T-cell (primary cell): ENCODE measurements at regions not wholly inside any gene's neighbourhood (a gene's known extent, or its start where the extent isn't known, plus 50 kb on each side); places are given as distances from the start of the nearest gene placed in this dataset.

ENCODE experiments used
- ATAC-seq, 4 experiments: fragments of 200-7000 bp in 3 of 4; fragments of 150-1000 bp in 1 of 4; cut with Tn5 transposase; replicated peaks in 1 of 4; 1 replicate in 3 of 4; 2 replicates in 1 of 4; pipeline ENCODE4 v1.10.0; 2021; ENCODE audit warnings: moderate library complexity in 3 of 4, mild to moderate bottlenecking in 2 of 4, moderate number of reproducible peaks in 1 of 4
- CTCF ChIA-PET, 2 donors: fragments of 300-600 bp; sonication (Branson Sonifier 250); formaldehyde crosslinking; loops; one replicate each; lab custom pipeline; 2022; ENCODE audit warnings: antibody characterized with exemption in 2 of 2; lab: Charles Lee
- POLR2A ChIA-PET, 2 donors: fragments of 300-600 bp; sonication (Branson Sonifier 250); formaldehyde crosslinking; loops; one replicate each; lab custom pipeline; 2022; ENCODE audit warnings: antibody characterized with exemption in 2 of 2; lab: Charles Lee
- DNase-seq, 35 experiments: peaks; one replicate each; pipeline versions ENCODE4 v3.0.0 to v3.0.0-alpha.2; 2013 to 2023
- H3K27ac ChIP-seq: one replicate; pipeline ENCODE4 v1.5.1; 2013; ENCODE audit warnings: low read length
- H3K27me3 ChIP-seq, 2 experiments: replicated peaks in 1 of 2; 1 replicate in 1 of 2; 2 replicates in 1 of 2; pipeline versions ENCODE4 v1.6.1 to v1.7.0; 2013; ENCODE audit warnings: low read length in 1 of 2, mixed read lengths in 1 of 2; ENCODE audit not compliant: control insufficient read depth in 2 of 2, insufficient read depth in 2 of 2; ENCODE audit errors: extremely low read depth in 1 of 2
- H3K36me3 ChIP-seq, 2 donors: 1 replicate in 1 of 2; 2 replicates in 1 of 2; pipeline versions ENCODE4 v1.6.1 to v1.7.0; 2013; ENCODE audit warnings: low read length in 1 of 2; ENCODE audit not compliant: control insufficient read depth in 2 of 2, insufficient read depth in 1 of 2; ENCODE audit errors: extremely low read depth in 1 of 2
- H3K4me1 ChIP-seq, 2 experiments: 1 replicate in 1 of 2; 2 replicates in 1 of 2; pipeline versions ENCODE4 v1.6.1 to v1.7.0; 2013; ENCODE audit warnings: low read length in 2 of 2, mixed read lengths in 1 of 2; ENCODE audit not compliant: insufficient read depth in 2 of 2, control insufficient read depth in 1 of 2; ENCODE audit errors: extremely low read depth in 1 of 2
- H3K4me3 ChIP-seq, 2 donors: 1 replicate in 1 of 2; 2 replicates in 1 of 2; pipeline versions ENCODE4 v1.5.1 to v1.7.0; 2013; ENCODE audit warnings: mild to moderate bottlenecking in 2 of 2, low read length in 1 of 2, moderate library complexity in 1 of 2; ENCODE audit not compliant: control insufficient read depth in 1 of 2; ENCODE audit errors: extremely low read depth in 1 of 2
- H3K9me3 ChIP-seq: 2 replicates; pipeline ENCODE4 v1.7.0; 2013
- H3K27ac Mint-ChIP-seq, 2 donors: one replicate each; pipeline ENCODE4 v1.8.0; 2020 to 2021; ENCODE audit warnings: mild to moderate bottlenecking in 2 of 2, mixed read lengths in 2 of 2
- H3K27me3 Mint-ChIP-seq, 2 donors: one replicate each; pipeline ENCODE4 v1.8.0; 2021 to 2022; ENCODE audit warnings: mixed read lengths in 2 of 2
- H3K36me3 Mint-ChIP-seq: one replicate; pipeline ENCODE4 v1.8.0; 2021; ENCODE audit warnings: mixed read lengths
- H3K4me1 Mint-ChIP-seq, 3 donors: one replicate each; pipeline ENCODE4 v1.8.0; 2020 to 2022; ENCODE audit warnings: mixed read lengths in 3 of 3, mild to moderate bottlenecking in 1 of 3
- H3K4me3 Mint-ChIP-seq, 3 donors: one replicate each; pipeline ENCODE4 v1.8.0; 2020 to 2022; ENCODE audit warnings: mild to moderate bottlenecking in 3 of 3, mixed read lengths in 3 of 3, moderate library complexity in 3 of 3
- H3K9me3 Mint-ChIP-seq, 3 donors: one replicate each; pipeline ENCODE4 v1.8.0; 2020 to 2022; ENCODE audit warnings: mixed read lengths in 3 of 3
- WGBS: methylation state at CpG from one replicate; pipeline ENCODE4 v1.1.5; 2013; ENCODE audit warnings: missing lambda C conversion rate; ENCODE audit not compliant: insufficient coverage; 5-methylcytosine and 5-hydroxymethylcytosine counted together

- CTCF ChIA-PET = no interaction called here
- H3K36me3 ChIP-seq = no peaks in the 10 kb centered on the region
- ATAC-seq (no peak), DNase-seq (no peak)
- WGBS = no CpG with 5 or more reads among the region's 6 CpGs
- H3K27me3 ChIP-seq = peaks cover 0 to 11% of the 10 kb centered on the region in 2 experiments
- Mint-ChIP-seq H3K4me1 (peaks cover 5 to 7% (median 5%) of the 10 kb centered on the region in 3 donors), H3K27me3 (peaks cover 32 to 42% of the 10 kb centered on the region in 2 donors), H3K27ac (no peak overlapping the region), H3K9me3 (peaks cover 0 to 2% (median 0%) of the 10 kb centered on the region in 3 donors), H3K4me3 (no peak overlapping the region), H3K36me3 (no peaks in the 10 kb centered on the region)
- no peaks in the 10 kb centered on the region for H3K4me1 ChIP-seq
- H3K9me3 ChIP-seq = no peaks in the 10 kb centered on the region
- H3K4me3 ChIP-seq = no peak overlapping the region
- POLR2A ChIA-PET = no interaction called here
- no peak overlapping the region for H3K27ac ChIP-seq
Observed at GRCh38 chr7:21172800-21173199, 255.1 kb upstream of the SP4 start.

DNA sequence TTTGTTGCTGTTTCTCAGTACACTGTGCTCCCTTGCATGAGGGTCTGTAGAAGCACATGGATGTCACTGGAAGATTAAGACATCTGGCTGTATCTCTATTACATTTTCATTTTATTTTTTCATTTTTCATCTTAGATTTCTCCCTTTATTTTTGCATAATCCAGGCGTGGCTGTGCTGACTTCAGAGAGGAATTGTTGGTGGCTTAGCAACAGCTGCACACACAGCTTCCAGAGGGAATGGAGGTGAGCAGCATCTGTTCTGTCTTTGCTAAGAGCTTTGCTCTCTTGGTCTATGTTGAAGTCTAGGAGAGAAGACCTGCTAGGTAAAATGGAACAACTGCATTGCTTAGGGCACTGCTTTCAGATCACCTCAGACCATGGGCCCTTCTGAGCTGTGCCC is 254.4 kb upstream of the SP4 start:
- Histone ChIP-seq H3K27ac (no peak overlapping the region), H3K36me3 (no peaks in the 10 kb centered on the region), H3K4me3 (no peak overlapping the region), H3K9me3 (no peaks in the 10 kb centered on the region), H3K4me1 (no peaks in the 10 kb centered on the region), H3K27me3 (peaks cover 0 to 11% of the 10 kb centered on the region in 2 experiments)
- H3K4me3 Mint-ChIP-seq = no peak overlapping the region
- no peak overlapping the region for H3K27ac Mint-ChIP-seq
- ChIA-PET CTCF (no interaction called here), POLR2A (no interaction called here)
- H3K36me3 Mint-ChIP-seq = no peaks in the 10 kb centered on the region
- WGBS = no CpG with 5 or more reads among the region's 1 CpG
- ATAC-seq = no peak
- DNase-seq = no peak
- H3K4me1 Mint-ChIP-seq = peaks cover 5 to 7% (median 5%) of the 10 kb centered on the region in 3 donors
- H3K27me3 Mint-ChIP-seq = peaks cover 27 to 35% of the 10 kb centered on the region in 2 donors
- H3K9me3 Mint-ChIP-seq = peaks cover 0 to 2% (median 0%) of the 10 kb centered on the region in 3 donors

DNA sequence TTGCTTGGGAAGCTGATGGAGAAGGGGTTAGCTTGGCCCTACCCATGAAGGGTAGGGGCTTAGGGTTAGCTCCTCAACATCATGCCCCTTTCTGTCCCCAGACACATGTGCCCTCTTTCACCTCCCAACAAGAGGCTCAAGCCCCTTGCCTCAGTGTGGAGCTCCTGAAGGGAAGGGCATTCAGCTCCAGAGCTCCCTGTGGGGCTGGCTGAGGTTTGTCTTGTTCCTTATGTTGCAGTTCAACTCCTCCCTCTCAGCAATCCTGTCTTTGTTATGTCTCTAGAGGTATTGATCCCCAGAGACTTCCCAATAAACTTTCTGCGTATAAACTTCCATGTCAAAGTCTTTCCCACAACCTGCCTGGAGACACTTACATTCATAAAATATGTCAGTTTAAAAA is 252.2 kb upstream of the SP4 start:
- Histone ChIP-seq H3K4me3 (no peak overlapping the region), H3K27me3 (no peaks in the 10 kb centered on the region), H3K9me3 (no peaks in the 10 kb centered on the region), H3K27ac (no peak overlapping the region), H3K4me1 (no peaks in the 10 kb centered on the region), H3K36me3 (no peaks in the 10 kb centered on the region)
- Mint-ChIP-seq H3K4me1 (no peaks in the 10 kb centered on the region), H3K36me3 (no peaks in the 10 kb centered on the region), H3K27ac (no peak overlapping the region), H3K27me3 (peaks cover 14 to 21% of the 10 kb centered on the region in 2 donors), H3K9me3 (peaks cover 0 to 5% (median 0%) of the 10 kb centered on the region in 3 donors), H3K4me3 (no peak overlapping the region)
- no peak for ATAC-seq
- POLR2A ChIA-PET = no interaction called here
- DNase-seq = no peak
- no CpG with 5 or more reads among the region's 1 CpG for WGBS
- CTCF ChIA-PET = no interaction called here

- Mint-ChIP-seq H3K36me3 (no peaks in the 10 kb centered on the region), H3K9me3 (peaks cover 3 to 6% (median 4%) of the 10 kb centered on the region in 3 donors), H3K27ac (no peak overlapping the region), H3K27me3 (peaks cover 11 to 22% of the 10 kb centered on the region in 2 donors), H3K4me1 (no peaks in the 10 kb centered on the region), H3K4me3 (no peak overlapping the region)
- ChIA-PET POLR2A (interaction anchor here (0.6 to 0.7 kb wide), 2 partner anchors 51 to 1556 kb away, joined by 8 to 20 read pairs; no protein-coding TSS in a partner anchor), CTCF (interaction anchor here in 1 of 2 donors (0.7 kb wide), 2 partner anchors 1474 to 1701 kb away, joined by 3 read pairs; no protein-coding TSS in a partner anchor)
- Histone ChIP-seq H3K9me3 (no peaks in the 10 kb centered on the region), H3K36me3 (no peaks in the 10 kb centered on the region), H3K27ac (no peak overlapping the region), H3K4me3 (no peak overlapping the region), H3K27me3 (peaks cover 0 to 5% of the 10 kb centered on the region in 2 experiments), H3K4me1 (no peaks in the 10 kb centered on the region)
- DNase-seq = no peak
- no peak for ATAC-seq
- 78% methylated on average over 2 of the region's 6 CpGs for WGBS
Observed at GRCh38 chr7:21184942-21185652, 242.8 kb upstream of the SP4 start.

GRCh38 chr7:21185653-21186265 is 242.1 kb upstream of the SP4 start:
- DNase-seq = no peak
- POLR2A ChIA-PET = no interaction called here
- Histone ChIP-seq H3K9me3 (no peaks in the 10 kb centered on the region), H3K27me3 (peaks cover 0 to 5% of the 10 kb centered on the region in 2 experiments), H3K36me3 (no peaks in the 10 kb centered on the region), H3K4me3 (no peak overlapping the region), H3K27ac (no peak overlapping the region), H3K4me1 (no peaks in the 10 kb centered on the region)
- Mint-ChIP-seq H3K9me3 (peaks cover 3 to 6% (median 4%) of the 10 kb centered on the region in 3 donors), H3K4me1 (no peaks in the 10 kb centered on the region), H3K4me3 (no peak overlapping the region), H3K27ac (no peak overlapping the region), H3K27me3 (peaks cover 11 to 22% of the 10 kb centered on the region in 2 donors), H3K36me3 (no peaks in the 10 kb centered on the region)
- ATAC-seq = no peak
- no CpG with 5 or more reads among the region's 6 CpGs for WGBS
- CTCF ChIA-PET = interaction anchor here (0.6 to 0.7 kb wide), 3 partner anchors 425 to 1700 kb away, joined by 3 read pairs; no protein-coding TSS in a partner anchor

- Mint-ChIP-seq H3K9me3 (peaks cover 0 to 3% (median 0%) of the 10 kb centered on the region in 3 donors), H3K27ac (no peak overlapping the region), H3K4me1 (peaks cover 0 to 5% (median 3%) of the 10 kb centered on the region in 3 donors), H3K27me3 (peaks cover 6 to 7% of the 10 kb centered on the region in 2 donors), H3K4me3 (no peak overlapping the region), H3K36me3 (no peaks in the 10 kb centered on the region)
- Histone ChIP-seq H3K4me1 (no peaks in the 10 kb centered on the region), H3K27ac (no peak overlapping the region), H3K4me3 (no peak overlapping the region), H3K9me3 (no peaks in the 10 kb centered on the region), H3K36me3 (no peaks in the 10 kb centered on the region), H3K27me3 (no peaks in the 10 kb centered on the region)
- no peak for DNase-seq
- no CpG with 5 or more reads among the region's 7 CpGs for WGBS
- ATAC-seq = no peak
- CTCF ChIA-PET = interaction anchor here in 1 of 2 donors (0.5 to 0.9 kb wide), 2 partner anchors 8 to 635 kb away, joined by 3 read pairs; no protein-coding TSS in a partner anchor
- POLR2A ChIA-PET = interaction anchor here in 1 of 2 donors (1.1 kb wide), 1 partner anchor 1970 kb away, joined by 3 read pairs; no protein-coding TSS in a partner anchor
Observed at GRCh38 chr7:21191321-21192073, 236.4 kb upstream of the SP4 start.
